ENCODE measurements at regions not wholly inside any gene's neighbourhood (a gene's known extent, or its start where the extent isn't known, plus 50 kb on each side); places are given as distances from the start of the nearest gene placed in this dataset.
"Not testable (repeated sequence)": the region's sequence is repeated elsewhere in the genome, so short reads cannot be mapped to it uniquely, and the experiment has no call there.

GRCh38 chr2:42974169-42974720 lies 181.9 kb upstream of the HAAO start:
- Histone ChIP-seq H3K9me3 (no peaks in the 10 kb centered on the region), H3K4me3 (no peak overlapping the region), H3K36me3 (no peaks in the 10 kb centered on the region), H3K4me1 (peaks cover 14 to 40% (median 27%) of the 10 kb centered on the region in 4 donors), H3K27me3 (no peaks in the 10 kb centered on the region), H3K27ac (peak overlapping the region; percentile 58 to 81 (median 70))
- WGBS, 2 donors (ENCODE audit: low coverage in 1 of 2), result 53 to 56% methylated on average over 2 of the region's 2 CpGs
- DNase-seq, result no peak
- intact Hi-C loops (cut with DNase I; ENCODE audit: low total_unique reads) (loop anchor here (2.0 to 10.0 kb wide), 2 partner anchors 253 to 511 kb away; partner anchors contain the start of gene ZFP36L2), in situ Hi-C loops (cut with MboI; ENCODE audit: low pct_ligation_motif_present in 1 of 4, low pct_unique_long_range_greater_than_20kb in 1 of 4, low sequenced_read_pairs in 3 of 4) (loop anchor here (10.0 to 25.0 kb wide), 4 partner anchors 151 to 513 kb away; no protein-coding TSS in a partner anchor)
- TF ChIP-seq CTCF (IDR thresholded peaks at IDR 0.05) (no peak), POLR2AphosphoS5 (IDR thresholded peaks at IDR 0.05) (no peak), POLR2A (IDR thresholded peaks at IDR 0.05) (no peak), EP300 (IDR thresholded peaks at IDR 0.05; ENCODE audit: low read depth) (no peak)

- intact Hi-C loops (cut with DNase I; ENCODE audit: low total_unique reads) (loop anchor here (2.0 to 10.0 kb wide), 2 partner anchors 253 to 511 kb away; partner anchors contain the start of gene ZFP36L2), in situ Hi-C loops (cut with MboI; ENCODE audit: low pct_ligation_motif_present in 1 of 4, low pct_unique_long_range_greater_than_20kb in 1 of 4, low sequenced_read_pairs in 3 of 4) (loop anchor here (10.0 to 25.0 kb wide), 4 partner anchors 151 to 514 kb away; no protein-coding TSS in a partner anchor)
- Histone ChIP-seq H3K4me3 (no peak overlapping the region), H3K4me1 (peaks cover 14 to 35% (median 26%) of the 10 kb centered on the region in 4 donors), H3K36me3 (no peaks in the 10 kb centered on the region), H3K9me3 (no peaks in the 10 kb centered on the region), H3K27ac (peak overlapping the region in 3 of 4 donors; percentile 3 to 81 (median 69)), H3K27me3 (no peaks in the 10 kb centered on the region)
- no peak for DNase-seq
- TF ChIP-seq POLR2AphosphoS5 (IDR thresholded peaks at IDR 0.05), result peak in 1 of 3 donors; percentile 40
- TF ChIP-seq CTCF (IDR thresholded peaks at IDR 0.05), result no peak
- 66% methylated on average over 3 of the region's 3 CpGs; no CpG with 5 or more reads in 1 of the 2 donors for WGBS, 2 donors (ENCODE audit: low coverage in 1 of 2)
These were observed 181.3 kb upstream of the HAAO start for GRCh38 chr2:42973726-42974125.

GRCh38 chr2:42972933-42973516 lies 180.6 kb upstream of the HAAO start:
- not testable (repeated sequence) for H3K27me3 ChIP-seq, H3K4me3 ChIP-seq, H3K36me3 ChIP-seq, H3K9me3 ChIP-seq, H3K27ac ChIP-seq, DNase-seq
- WGBS, 2 donors (ENCODE audit: low coverage in 1 of 2), result 66% methylated on average over 11 of the region's 11 CpGs; no CpG with 5 or more reads in 1 of the 2 donors
- H3K4me1 ChIP-seq, result peaks cover 14 to 28% (median 20%) of the 10 kb centered on the region in 4 donors
- intact Hi-C loops (cut with DNase I; ENCODE audit: low total_unique reads), result loop anchor here (10.0 kb wide), 1 partner anchor 512 kb away; no protein-coding TSS in a partner anchor
- in situ Hi-C loops (cut with MboI; ENCODE audit: low pct_ligation_motif_present in 1 of 4, low pct_unique_long_range_greater_than_20kb in 1 of 4, low sequenced_read_pairs in 3 of 4), result loop anchor here (10.0 to 25.0 kb wide), 4 partner anchors 152 to 514 kb away; no protein-coding TSS in a partner anchor

- DNase-seq, result no peak
- H3K27ac ChIP-seq, result no peak overlapping the region
- intact Hi-C loops (cut with DNase I; ENCODE audit: low total_unique reads), result loop anchor here (10.0 kb wide), 1 partner anchor 513 kb away; no protein-coding TSS in a partner anchor
These were observed 179.8 kb upstream of the HAAO start for GRCh38 chr2:42971947-42972736.

More at GRCh38 chr2:42971947-42972736, 179.8 kb upstream of the HAAO start:
- peaks cover 14 to 24% (median 19%) of the 10 kb centered on the region in 4 donors for H3K4me1 ChIP-seq
- H3K36me3 ChIP-seq, result no peaks in the 10 kb centered on the region
- 66 to 72% methylated on average over 6 to 7 of the region's 7 CpGs for WGBS, 2 donors (ENCODE audit: low coverage in 1 of 2)
- no peak for TF ChIP-seq EP300 (IDR thresholded peaks at IDR 0.05; ENCODE audit: low read depth)
- TF ChIP-seq CTCF (IDR thresholded peaks at IDR 0.05), result no peak
- no peak for TF ChIP-seq POLR2A (IDR thresholded peaks at IDR 0.05)
- no peak for TF ChIP-seq POLR2AphosphoS5 (IDR thresholded peaks at IDR 0.05)
- H3K4me3 ChIP-seq, result no peak overlapping the region
- in situ Hi-C loops (cut with MboI; ENCODE audit: low pct_ligation_motif_present in 1 of 4, low pct_unique_long_range_greater_than_20kb in 1 of 4, low sequenced_read_pairs in 3 of 4), result loop anchor here (10.0 to 25.0 kb wide), 4 partner anchors 153 to 515 kb away; no protein-coding TSS in a partner anchor
- no peaks in the 10 kb centered on the region for H3K9me3 ChIP-seq
- no peaks in the 10 kb centered on the region for H3K27me3 ChIP-seq

All from transverse colon (tissue), 4 donors.